ENCODE measurements at regions not wholly inside any gene's neighbourhood (a gene's known extent, or its start where the extent isn't known, plus 50 kb on each side); places are given as distances from the start of the nearest gene placed in this dataset.

DNA sequence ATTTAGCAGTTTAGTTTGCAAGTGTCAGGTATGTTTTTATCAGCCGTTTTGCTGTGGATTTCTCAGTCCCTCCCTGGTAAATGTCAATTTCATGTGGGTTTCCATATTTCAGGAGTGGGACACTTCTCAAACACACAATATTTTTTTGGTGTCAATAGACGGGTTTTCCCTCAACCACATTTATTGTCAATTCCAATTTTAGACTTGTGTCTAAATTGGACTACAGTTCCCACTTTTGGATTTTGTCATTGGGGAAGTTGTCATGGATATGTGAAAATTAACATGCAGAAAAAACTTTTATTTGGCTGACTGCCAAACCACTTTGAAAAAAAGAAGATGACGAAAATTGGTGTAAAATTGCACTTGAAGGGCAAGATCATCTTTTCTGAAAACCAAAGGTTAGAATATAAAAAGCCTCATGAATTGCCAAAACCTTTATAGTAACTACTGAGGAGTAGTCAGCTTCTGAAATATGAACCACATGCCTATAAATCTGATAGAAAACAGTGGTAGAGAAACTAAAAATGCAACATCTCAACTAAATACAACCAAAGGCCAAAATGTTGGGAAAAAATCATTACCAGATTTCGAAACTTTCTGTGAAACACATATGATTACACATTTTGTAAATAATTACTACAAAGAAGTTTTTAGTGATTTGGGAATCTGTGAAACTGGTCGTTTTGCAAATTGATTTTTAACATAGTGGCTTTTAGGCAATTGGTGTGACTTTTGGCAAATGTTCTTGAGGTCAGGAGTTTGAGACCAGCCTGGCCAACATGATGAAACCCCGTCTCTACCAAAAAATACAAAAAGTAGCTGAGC is 106.4 kb downstream of the BCL2L11 start:
- H3K9me3 ChIP-seq, result peaks cover 6% of the 10 kb centered on the region; the same call in 1 of the 2 replicates
- no peak for DNase-seq
- ChIA-PET CTCF (interaction anchor here (0.6 kb wide), 1 partner anchor 103 kb away, joined by 4 read pairs; no protein-coding TSS in a partner anchor), POLR2A (no interaction called here)
- WGBS (ENCODE audit: low lambda C conversion rate), result 84% methylated on average over 6 of the region's 6 CpGs
- no peak overlapping the region for H3K9ac ChIP-seq
- H2AFZ ChIP-seq (ENCODE audit: low read depth), result no peak overlapping the region
- peaks cover 0 to 24% of the 10 kb centered on the region in 2 experiments for H3K36me3 ChIP-seq (replicated peaks in 1 of 2; ENCODE audit: control insufficient read depth in 1 of 2, insufficient read depth in 2 of 2, low read length in 1 of 2)
- no peak overlapping the region for H3K4me2 ChIP-seq
- no peak overlapping the region for H3K27ac ChIP-seq (ENCODE audit: low read depth in 2 of 2, low read length in 1 of 2)
- H3F3A ChIP-seq (replicated peaks; ENCODE audit: insufficient read depth), result no peaks in the 10 kb centered on the region
- no peak overlapping the region for H3K4me3 ChIP-seq (ENCODE audit: low read depth in 2 of 2, low read length in 1 of 2)
- H4K20me1 ChIP-seq (ENCODE audit: insufficient read depth), result no peaks in the 10 kb centered on the region; the same call in 1 of the 2 replicates
- H3K9me2 ChIP-seq, result no peaks in the 10 kb centered on the region
- H3K27me3 ChIP-seq (ENCODE audit: insufficient read depth), result no peaks in the 10 kb centered on the region
- no peaks in the 10 kb centered on the region; a peak in 1 of 4 replicates for H3K4me1 ChIP-seq (ENCODE audit: control insufficient read depth in 1 of 2, insufficient read depth in 2 of 2, low read depth in 1 of 2, low read length in 1 of 2)
- H3K79me2 ChIP-seq (ENCODE audit: insufficient read depth), result peaks cover 11% of the 10 kb centered on the region; the same call in 1 of the 2 replicates
- no peak for TF ChIP-seq EZH2phosphoT487 (IDR thresholded peaks at IDR 0.05; ENCODE audit: borderline replicate concordance, low read depth)
- TF ChIP-seq NFIC (IDR thresholded peaks at IDR 0.05; ENCODE audit: borderline replicate concordance), result no peak
- no peak for TF ChIP-seq RXRA (IDR thresholded peaks at IDR 0.05; ENCODE audit: borderline replicate concordance, low read depth)
- TF ChIP-seq MEF2A (IDR thresholded peaks at IDR 0.05; ENCODE audit: borderline replicate concordance, low read depth), result no peak
- no peak for TF ChIP-seq FOXM1 (IDR thresholded peaks at IDR 0.05; ENCODE audit: low read depth)
- TF ChIP-seq POLR2AphosphoS5 (IDR thresholded peaks at IDR 0.05; ENCODE audit: low read depth, low read length), result no peak
- TF ChIP-seq, protein P1, sequence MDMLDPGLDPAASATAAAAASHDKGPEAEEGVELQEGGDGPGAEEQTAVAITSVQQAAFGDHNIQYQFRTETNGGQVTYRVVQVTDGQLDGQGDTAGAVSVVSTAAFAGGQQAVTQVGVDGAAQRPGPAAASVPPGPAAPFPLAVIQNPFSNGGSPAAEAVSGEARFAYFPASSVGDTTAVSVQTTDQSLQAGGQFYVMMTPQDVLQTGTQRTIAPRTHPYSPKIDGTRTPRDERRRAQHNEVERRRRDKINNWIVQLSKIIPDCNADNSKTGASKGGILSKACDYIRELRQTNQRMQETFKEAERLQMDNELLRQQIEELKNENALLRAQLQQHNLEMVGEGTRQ (IDR thresholded peaks at IDR 0.05; ENCODE audit: borderline replicate concordance, low read depth, low read length), result no peak

DNA sequence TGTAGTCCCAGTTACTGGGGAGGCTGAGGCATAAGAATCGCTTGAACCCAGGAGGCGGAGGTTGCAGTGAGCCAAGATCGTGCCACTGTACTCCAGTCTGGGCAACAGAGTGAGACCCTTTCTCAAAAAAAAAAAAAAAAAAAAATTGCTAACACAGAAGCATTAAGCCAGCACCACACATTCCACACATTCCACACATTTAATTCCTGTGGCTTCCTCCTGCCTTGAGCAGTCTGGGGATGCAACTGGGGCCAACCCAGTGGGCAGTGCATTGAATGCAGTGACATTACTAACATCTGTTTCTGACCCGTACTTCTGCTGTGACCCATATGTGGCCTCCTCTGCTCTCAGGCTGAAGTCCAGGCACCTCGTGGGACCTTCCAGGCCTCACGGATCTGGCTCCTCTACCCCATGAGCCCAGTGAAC is 107.0 kb downstream of the BCL2L11 start:
- 81% methylated on average over 3 of the region's 6 CpGs for WGBS (ENCODE audit: low lambda C conversion rate)
- Histone ChIP-seq H3K4me2 (no peak overlapping the region), H3K27ac (ENCODE audit: low read depth in 2 of 2, low read length in 1 of 2) (no peak overlapping the region), H4K20me1 (ENCODE audit: insufficient read depth) (no peaks in the 10 kb centered on the region; the same call in 1 of the 2 replicates), H3K9me2 (no peaks in the 10 kb centered on the region), H2AFZ (ENCODE audit: low read depth) (no peak overlapping the region), H3K79me2 (ENCODE audit: insufficient read depth) (peaks cover 11% of the 10 kb centered on the region; the same call in 1 of the 2 replicates), H3K27me3 (ENCODE audit: insufficient read depth) (no peaks in the 10 kb centered on the region), H3F3A (replicated peaks; ENCODE audit: insufficient read depth) (no peaks in the 10 kb centered on the region), H3K9ac (no peak overlapping the region), H3K4me3 (ENCODE audit: low read depth in 2 of 2, low read length in 1 of 2) (no peak overlapping the region), H3K9me3 (peaks cover 6% of the 10 kb centered on the region; the same call in 1 of the 2 replicates), H3K36me3 (replicated peaks in 1 of 2; ENCODE audit: control insufficient read depth in 1 of 2, insufficient read depth in 2 of 2, low read length in 1 of 2) (peaks cover 0 to 28% of the 10 kb centered on the region in 2 experiments), H3K4me1 (ENCODE audit: control insufficient read depth in 1 of 2, insufficient read depth in 2 of 2, low read depth in 1 of 2, low read length in 1 of 2) (no peaks in the 10 kb centered on the region; a peak in 1 of 4 replicates)
- CTCF ChIA-PET, result no interaction called here
- TF ChIP-seq JUND (IDR thresholded peaks at IDR 0.05) (no peak), TEAD4 (IDR thresholded peaks at IDR 0.05; ENCODE audit: borderline replicate concordance, insufficient read depth) (no peak), SMC3 (IDR thresholded peaks at IDR 0.05; ENCODE audit: low read depth, low read length) (no peak), RXRA (IDR thresholded peaks at IDR 0.05; ENCODE audit: borderline replicate concordance, low read depth) (no peak), EP300 (IDR thresholded peaks at IDR 0.05; ENCODE audit: borderline replicate concordance in 1 of 2, low read depth in 1 of 2, low read length in 1 of 2) (no peak), RFX5 (IDR thresholded peaks at IDR 0.05; ENCODE audit: low read length) (no peak), MEF2A (IDR thresholded peaks at IDR 0.05; ENCODE audit: borderline replicate concordance, low read depth) (no peak), CHD2 (IDR thresholded peaks at IDR 0.05; ENCODE audit: low read length, partially characterized antibody) (no peak), RCOR1 (IDR thresholded peaks at IDR 0.05; ENCODE audit: low read length) (no peak), RAD21 (IDR thresholded peaks at IDR 0.05; ENCODE audit: low read length) (no peak), GABPA (IDR thresholded peaks at IDR 0.05; ENCODE audit: low read depth) (no peak), MXI1 (IDR thresholded peaks at IDR 0.05; ENCODE audit: low read depth, low read length) (no peak)
- TF ChIP-seq, protein P2, sequence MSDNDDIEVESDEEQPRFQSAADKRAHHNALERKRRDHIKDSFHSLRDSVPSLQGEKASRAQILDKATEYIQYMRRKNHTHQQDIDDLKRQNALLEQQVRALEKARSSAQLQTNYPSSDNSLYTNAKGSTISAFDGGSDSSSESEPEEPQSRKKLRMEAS (IDR thresholded peaks at IDR 0.05; ENCODE audit: low read depth), result no peak
- TF ChIP-seq, protein P3, sequence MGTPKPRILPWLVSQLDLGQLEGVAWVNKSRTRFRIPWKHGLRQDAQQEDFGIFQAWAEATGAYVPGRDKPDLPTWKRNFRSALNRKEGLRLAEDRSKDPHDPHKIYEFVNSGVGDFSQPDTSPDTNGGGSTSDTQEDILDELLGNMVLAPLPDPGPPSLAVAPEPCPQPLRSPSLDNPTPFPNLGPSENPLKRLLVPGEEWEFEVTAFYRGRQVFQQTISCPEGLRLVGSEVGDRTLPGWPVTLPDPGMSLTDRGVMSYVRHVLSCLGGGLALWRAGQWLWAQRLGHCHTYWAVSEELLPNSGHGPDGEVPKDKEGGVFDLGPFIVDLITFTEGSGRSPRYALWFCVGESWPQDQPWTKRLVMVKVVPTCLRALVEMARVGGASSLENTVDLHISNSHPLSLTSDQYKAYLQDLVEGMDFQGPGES (IDR thresholded peaks at IDR 0.05; ENCODE audit: low read depth, low read length), result no peak
- TF ChIP-seq, protein P4, sequence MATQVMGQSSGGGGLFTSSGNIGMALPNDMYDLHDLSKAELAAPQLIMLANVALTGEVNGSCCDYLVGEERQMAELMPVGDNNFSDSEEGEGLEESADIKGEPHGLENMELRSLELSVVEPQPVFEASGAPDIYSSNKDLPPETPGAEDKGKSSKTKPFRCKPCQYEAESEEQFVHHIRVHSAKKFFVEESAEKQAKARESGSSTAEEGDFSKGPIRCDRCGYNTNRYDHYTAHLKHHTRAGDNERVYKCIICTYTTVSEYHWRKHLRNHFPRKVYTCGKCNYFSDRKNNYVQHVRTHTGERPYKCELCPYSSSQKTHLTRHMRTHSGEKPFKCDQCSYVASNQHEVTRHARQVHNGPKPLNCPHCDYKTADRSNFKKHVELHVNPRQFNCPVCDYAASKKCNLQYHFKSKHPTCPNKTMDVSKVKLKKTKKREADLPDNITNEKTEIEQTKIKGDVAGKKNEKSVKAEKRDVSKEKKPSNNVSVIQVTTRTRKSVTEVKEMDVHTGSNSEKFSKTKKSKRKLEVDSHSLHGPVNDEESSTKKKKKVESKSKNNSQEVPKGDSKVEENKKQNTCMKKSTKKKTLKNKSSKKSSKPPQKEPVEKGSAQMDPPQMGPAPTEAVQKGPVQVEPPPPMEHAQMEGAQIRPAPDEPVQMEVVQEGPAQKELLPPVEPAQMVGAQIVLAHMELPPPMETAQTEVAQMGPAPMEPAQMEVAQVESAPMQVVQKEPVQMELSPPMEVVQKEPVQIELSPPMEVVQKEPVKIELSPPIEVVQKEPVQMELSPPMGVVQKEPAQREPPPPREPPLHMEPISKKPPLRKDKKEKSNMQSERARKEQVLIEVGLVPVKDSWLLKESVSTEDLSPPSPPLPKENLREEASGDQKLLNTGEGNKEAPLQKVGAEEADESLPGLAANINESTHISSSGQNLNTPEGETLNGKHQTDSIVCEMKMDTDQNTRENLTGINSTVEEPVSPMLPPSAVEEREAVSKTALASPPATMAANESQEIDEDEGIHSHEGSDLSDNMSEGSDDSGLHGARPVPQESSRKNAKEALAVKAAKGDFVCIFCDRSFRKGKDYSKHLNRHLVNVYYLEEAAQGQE (IDR thresholded peaks at IDR 0.05; ENCODE audit: low read depth, low read length), result no peak
- no peak for DNase-seq
- POLR2A ChIA-PET, result no interaction called here
